ENCODE measurements at regions not wholly inside any gene's neighbourhood (a gene's known extent, or its start where the extent isn't known, plus 50 kb on each side); places are given as distances from the start of the nearest gene placed in this dataset.

DNA sequence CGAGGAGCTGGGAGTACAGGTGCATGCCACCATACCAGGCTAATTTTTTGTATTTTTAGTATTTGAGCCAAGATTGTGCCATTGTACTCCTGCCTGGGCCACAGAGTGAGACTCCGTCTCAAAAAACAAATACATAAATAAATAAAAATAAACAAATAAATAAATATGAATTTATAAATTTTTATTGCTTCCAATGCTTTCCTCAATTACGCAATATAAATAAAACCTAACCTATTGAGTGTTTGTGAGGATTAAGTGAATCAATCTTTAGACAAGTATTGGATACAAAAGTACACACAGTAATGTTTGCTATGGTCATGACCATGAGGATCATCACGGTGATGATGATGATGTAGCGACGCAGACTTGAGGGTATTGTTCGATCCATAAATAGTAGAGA, 257.4 kb downstream of the ASXL3 start:
- TF ChIP-seq SIN3A (IDR thresholded peaks at IDR 0.05; ENCODE audit: borderline replicate concordance, low read depth, low read length) (no peak), EZH2phosphoT487 (IDR thresholded peaks at IDR 0.05; ENCODE audit: borderline replicate concordance, low read depth) (no peak), CTCF (IDR thresholded peaks at IDR 0.05) (no peak), ZBTB33 (IDR thresholded peaks at IDR 0.05; ENCODE audit: borderline replicate concordance, low read depth) (no peak), JUND (IDR thresholded peaks at IDR 0.05) (no peak), POLR2AphosphoS5 (IDR thresholded peaks at IDR 0.05; ENCODE audit: low read depth, low read length) (no peak), MXI1 (IDR thresholded peaks at IDR 0.05; ENCODE audit: low read depth, low read length) (no peak), FOSL2 (IDR thresholded peaks at IDR 0.05; ENCODE audit: borderline replicate concordance, low read depth) (no peak), RXRA (IDR thresholded peaks at IDR 0.05; ENCODE audit: borderline replicate concordance, low read depth) (no peak), EP300 (IDR thresholded peaks at IDR 0.05; ENCODE audit: borderline replicate concordance in 1 of 2, low read depth in 1 of 2, low read length in 1 of 2) (no peak), RCOR1 (IDR thresholded peaks at IDR 0.05; ENCODE audit: low read length) (no peak)
- TF ChIP-seq, protein P1, sequence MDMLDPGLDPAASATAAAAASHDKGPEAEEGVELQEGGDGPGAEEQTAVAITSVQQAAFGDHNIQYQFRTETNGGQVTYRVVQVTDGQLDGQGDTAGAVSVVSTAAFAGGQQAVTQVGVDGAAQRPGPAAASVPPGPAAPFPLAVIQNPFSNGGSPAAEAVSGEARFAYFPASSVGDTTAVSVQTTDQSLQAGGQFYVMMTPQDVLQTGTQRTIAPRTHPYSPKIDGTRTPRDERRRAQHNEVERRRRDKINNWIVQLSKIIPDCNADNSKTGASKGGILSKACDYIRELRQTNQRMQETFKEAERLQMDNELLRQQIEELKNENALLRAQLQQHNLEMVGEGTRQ (IDR thresholded peaks at IDR 0.05; ENCODE audit: borderline replicate concordance, low read depth, low read length) = no peak
- TF ChIP-seq, protein P2, sequence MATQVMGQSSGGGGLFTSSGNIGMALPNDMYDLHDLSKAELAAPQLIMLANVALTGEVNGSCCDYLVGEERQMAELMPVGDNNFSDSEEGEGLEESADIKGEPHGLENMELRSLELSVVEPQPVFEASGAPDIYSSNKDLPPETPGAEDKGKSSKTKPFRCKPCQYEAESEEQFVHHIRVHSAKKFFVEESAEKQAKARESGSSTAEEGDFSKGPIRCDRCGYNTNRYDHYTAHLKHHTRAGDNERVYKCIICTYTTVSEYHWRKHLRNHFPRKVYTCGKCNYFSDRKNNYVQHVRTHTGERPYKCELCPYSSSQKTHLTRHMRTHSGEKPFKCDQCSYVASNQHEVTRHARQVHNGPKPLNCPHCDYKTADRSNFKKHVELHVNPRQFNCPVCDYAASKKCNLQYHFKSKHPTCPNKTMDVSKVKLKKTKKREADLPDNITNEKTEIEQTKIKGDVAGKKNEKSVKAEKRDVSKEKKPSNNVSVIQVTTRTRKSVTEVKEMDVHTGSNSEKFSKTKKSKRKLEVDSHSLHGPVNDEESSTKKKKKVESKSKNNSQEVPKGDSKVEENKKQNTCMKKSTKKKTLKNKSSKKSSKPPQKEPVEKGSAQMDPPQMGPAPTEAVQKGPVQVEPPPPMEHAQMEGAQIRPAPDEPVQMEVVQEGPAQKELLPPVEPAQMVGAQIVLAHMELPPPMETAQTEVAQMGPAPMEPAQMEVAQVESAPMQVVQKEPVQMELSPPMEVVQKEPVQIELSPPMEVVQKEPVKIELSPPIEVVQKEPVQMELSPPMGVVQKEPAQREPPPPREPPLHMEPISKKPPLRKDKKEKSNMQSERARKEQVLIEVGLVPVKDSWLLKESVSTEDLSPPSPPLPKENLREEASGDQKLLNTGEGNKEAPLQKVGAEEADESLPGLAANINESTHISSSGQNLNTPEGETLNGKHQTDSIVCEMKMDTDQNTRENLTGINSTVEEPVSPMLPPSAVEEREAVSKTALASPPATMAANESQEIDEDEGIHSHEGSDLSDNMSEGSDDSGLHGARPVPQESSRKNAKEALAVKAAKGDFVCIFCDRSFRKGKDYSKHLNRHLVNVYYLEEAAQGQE (IDR thresholded peaks at IDR 0.05; ENCODE audit: low read depth, low read length) = no peak
- TF ChIP-seq, protein P3, sequence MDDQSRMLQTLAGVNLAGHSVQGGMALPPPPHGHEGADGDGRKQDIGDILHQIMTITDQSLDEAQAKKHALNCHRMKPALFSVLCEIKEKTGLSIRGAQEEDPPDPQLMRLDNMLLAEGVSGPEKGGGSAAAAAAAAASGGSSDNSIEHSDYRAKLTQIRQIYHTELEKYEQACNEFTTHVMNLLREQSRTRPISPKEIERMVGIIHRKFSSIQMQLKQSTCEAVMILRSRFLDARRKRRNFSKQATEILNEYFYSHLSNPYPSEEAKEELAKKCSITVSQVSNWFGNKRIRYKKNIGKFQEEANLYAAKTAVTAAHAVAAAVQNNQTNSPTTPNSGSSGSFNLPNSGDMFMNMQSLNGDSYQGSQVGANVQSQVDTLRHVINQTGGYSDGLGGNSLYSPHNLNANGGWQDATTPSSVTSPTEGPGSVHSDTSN (IDR thresholded peaks at IDR 0.05) = no peak

Data from SK-N-SH (cell line).